ENCODE measurements at regions not wholly inside any gene's neighbourhood (a gene's known extent, or its start where the extent isn't known, plus 50 kb on each side); places are given as distances from the start of the nearest gene placed in this dataset.
"Not testable (repeated sequence)": the region's sequence is repeated elsewhere in the genome, so short reads cannot be mapped to it uniquely, and the experiment has no call there.

DNA sequence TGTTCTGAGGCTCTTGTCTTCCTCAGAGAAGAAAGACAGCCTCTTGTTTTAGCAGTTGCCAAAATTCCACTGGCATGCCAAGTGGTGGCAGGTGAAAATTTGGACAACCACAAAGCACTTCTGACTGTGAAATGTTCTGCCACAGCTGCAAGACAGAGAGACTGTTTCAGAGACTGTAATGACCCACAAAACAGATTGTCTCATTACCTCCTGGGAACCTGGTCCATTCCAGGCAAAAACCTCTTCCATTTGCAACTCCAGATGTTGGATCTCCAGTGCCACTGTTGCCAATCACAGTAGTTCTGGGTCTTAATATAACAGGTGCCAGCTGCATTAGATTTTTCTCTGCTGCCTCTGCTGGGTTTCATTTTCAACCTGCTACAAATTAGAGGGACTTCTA, 911.5 kb downstream of the UQCRFS1 start:
- no peak for DNase-seq

DNA sequence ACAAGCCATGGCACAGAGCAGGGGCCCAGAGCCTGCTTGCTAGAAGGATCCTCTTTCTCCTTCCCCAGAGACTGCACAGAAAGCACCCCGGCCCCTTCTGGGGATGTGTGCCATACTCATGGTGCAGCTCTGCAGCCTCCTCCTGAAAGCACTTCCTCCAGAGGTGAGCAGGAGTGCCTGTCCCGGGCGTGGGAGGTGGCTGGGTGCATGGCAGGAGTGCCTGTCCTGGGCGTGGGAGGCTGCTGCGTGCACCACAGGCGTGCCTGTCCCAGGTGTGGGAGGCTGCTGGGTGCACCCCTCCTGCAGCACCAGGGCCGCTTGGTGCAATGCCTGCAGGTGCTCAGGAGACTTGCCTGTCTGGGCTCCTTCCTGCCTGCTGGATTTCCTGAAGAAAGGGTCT, 913.3 kb downstream of the UQCRFS1 start:
- DNase-seq: no peak

DNA sequence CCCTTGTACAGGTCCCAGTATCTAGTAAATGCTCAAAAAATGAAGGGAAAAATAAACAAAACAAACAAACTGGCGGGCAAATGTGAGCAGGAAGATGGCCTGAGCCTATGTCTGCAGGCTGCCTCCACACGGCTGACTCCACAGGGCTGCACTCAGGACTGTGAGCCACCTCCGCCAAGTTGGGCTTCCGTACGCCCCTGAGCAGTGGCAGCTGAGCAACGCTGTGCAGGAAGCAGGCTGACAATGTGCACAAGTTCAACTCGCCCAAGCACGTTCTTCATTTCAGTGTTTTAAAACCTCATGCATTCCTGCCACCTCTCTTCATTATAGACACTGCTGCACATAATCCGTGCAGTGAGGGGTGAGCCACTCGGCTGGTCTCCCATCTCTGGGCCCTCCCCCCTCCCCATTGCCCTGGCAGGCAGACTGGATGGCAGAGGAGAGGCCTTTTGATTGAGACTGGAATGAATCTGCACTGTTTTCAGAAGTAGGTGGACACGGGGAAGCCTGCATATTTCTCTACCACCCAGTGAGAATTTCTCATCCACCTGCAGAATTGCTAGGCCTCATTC, 915.3 kb downstream of the UQCRFS1 start:
- no peak for DNase-seq

DNA sequence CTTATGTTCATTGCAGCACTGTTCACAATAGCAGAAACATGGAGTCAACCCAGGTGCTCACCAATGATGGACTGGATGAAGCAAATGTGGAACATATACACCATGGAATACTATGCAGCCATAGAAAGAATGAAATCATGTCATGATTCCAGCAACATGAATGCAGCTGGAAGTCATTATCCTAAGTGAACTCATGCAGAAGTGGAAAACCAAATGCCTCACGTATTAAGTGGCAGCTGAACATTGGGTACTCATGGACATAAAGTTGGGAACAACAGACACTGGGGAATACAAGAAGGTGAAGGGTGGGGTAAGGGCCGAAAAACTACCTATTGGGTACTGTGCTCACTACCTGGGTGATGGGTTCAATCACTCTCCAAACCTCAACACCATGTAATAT, 915.9 kb downstream of the UQCRFS1 start:
- no peak for DNase-seq

DNA sequence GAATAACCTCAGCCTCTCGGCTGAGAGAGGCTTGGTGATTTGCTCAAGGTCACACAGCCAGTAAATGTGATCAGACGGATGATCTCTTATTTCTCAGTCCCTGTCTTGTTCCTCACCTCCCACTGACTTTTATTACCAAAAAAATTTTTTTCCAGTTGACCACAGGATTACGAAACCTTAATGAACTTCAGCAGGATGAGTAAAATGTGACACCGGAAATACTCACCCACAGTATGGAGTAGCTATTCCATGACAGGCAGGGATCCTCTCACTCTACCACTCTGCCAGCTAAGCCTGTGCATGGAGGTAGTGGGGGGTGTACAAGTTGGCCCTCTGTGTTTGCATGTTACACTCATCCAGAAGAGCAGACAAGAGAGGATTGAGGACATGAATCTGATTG, 916.4 kb downstream of the UQCRFS1 start:
- no peak for DNase-seq

DNA sequence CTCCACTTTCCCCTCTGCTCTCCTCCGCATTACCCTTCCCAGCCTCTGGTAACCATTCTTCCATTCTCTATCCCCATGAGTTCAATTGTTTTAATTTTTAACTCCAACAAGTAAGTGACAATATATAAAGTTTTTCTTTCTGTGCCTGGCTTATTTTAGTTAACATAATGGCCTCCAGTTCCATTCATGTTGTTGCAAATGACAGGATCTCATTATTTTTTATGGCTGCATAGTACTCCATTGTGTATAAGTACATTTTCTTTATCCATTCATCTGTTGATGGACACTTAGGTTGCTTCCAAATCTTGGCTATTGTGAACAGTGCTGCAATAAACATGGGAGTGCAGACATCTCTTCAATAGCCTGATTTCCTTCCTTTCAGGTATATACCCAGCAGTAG, 918.0 kb downstream of the UQCRFS1 start:
- DNase-seq: not testable (repeated sequence)

DNA sequence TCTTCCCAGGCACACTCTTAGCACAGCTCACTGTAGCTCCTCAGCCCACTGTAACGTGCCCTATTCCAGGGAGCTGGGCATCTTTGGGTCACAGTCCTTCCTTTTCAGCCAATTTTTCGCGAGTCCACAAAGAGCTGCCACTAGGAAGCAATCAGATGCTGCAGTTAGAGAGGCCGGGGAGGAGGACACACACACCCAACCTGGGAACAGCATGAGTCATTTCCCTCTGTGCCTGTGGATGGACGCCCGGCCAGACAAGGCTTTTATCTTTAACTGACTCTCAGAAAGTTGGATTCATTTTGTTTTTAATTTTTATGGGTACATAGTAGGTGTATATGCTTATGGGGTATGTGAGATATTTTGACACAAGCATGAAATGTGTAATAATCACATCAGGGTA, 918.6 kb downstream of the UQCRFS1 start:
- no peak for DNase-seq

DNA sequence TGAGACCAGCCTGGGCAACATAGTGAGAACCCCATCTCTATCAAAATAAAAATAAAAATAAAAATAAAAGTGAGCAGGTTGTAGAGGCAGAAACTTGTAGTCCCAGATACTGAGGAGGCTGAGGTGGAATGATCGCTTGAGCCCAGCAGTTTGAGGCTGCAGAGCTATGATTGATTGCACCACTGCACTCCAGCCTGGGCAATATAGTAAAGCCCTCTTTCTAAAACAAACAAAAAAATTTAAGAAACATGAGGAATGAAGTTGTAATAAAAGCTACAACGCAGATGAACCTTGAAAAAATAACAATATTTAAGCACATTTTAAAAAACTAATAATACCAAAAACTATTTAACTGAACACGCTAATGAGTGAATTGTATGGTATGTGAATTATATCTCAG, 919.3 kb downstream of the UQCRFS1 start:
- no peak for DNase-seq

DNA sequence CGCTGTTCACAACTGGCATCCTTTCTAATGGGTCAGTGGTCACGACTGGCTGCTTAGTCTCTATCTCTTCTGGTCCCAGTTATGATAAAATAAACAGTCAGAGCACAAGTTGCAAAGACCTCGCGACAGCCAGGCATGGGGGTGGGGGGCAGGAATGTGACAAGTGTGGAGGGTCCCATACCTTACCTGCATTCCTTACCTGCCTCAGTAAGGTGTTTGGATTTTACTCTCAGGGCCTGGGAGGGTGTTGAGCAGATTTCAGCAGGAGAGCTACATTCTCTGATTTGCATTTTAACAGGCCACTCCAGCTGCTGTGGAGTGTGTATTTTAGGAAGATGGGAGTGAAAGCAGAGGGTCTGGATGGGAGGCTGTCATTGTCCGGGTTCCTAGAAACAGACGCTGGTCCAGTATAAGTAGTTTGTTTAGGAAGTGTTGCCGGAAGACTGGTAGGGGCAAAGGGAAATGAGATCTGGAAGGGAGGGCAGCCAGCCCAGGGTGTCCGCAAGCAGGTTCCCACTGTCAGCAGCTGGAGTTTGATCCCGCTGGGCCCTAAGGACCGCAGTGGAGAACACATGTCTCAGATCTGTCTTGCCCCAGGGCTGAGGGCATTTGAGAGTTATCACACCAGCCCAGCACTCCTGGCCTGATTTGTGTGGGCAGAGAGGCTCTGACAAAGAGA, 920.0 kb downstream of the UQCRFS1 start:
- DNase-seq: no peak

DNA sequence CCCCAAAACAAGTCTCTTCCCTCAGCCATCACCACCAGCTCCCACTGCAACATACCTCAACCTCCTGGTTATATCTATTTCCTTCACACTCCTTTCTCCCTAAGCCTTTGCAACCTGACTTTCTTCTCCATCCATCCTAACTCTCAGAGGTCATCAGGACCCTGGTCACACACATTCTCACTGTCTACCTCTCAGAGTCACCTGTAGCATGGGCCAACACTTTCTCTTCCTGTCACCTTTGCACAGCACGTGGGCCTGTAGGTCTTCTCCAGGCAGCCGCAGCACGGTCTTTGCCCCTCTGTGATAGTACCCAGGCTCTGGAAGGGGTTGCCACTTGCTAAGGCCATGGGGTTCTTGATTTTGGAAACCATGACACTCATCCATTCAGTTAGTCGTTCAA, 921.1 kb downstream of the UQCRFS1 start:
- no peak for DNase-seq

DNA sequence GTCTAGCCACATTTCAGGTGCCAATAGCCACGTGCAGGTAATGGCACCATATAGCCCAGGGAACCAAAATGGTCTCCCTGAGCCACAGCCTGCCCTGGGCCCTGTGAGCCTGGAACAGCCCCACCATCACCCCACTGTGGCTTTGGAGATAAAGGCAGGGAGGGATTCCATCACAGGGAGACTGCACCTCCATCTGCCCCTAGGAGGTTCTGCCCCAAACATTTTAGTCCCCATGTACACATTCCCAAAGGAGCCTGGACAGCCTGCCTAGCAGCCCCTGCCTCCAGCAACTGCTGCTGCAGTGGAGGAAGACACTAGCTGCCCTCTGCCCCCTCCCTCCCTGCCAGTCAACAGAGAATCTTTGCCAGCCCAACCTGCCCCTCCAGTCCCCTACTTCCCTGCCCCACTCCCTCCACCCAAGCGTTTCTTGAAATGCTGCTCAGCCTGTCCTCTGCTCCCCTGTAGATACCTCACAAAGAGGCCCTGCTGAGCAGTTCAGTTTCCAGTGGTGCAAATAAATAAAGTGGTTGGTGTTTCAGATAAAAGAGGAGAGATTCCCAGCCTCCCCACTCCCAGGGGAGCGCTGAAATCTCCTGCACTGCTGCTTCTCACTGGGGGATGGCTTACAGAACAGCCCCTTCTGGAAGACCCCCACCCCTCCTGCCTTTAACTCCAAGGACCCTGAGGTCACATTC, 921.8 kb downstream of the UQCRFS1 start:
- DNase-seq: no peak

DNA sequence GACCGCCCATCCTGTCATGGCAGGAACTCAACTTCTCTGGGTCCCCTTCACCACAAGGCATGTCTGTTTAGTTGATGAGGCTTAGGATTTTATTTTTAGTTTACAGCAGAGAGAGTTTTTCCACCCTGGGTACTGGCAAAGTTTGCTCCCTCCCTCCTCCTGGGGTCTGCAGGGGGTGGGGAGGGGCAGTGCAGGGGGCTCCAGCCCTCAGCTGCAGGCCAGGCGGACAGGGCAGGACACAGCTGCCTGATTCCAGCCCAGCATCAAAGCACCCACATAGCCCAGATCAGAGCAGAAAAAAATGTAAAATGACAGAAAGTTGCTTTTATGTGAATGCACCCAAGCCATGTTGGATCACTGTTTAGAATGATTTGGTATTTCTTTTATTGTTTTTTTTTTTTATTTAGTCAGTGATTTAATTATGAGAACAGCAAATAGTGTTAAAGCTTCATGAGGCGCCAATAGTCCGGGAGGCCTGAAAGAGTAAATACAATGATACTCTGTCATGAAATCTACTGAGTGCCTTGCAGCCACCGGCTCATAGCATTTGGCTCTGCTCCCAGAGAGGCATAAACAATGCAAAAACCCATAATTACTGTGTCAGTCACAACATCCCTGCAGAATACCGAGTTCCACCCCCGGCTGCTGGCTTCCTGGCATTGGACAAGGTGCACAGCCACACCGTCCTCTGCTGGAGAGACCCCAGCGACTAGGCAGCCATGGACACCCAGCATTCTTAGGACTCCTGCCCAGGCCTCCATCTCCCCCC, 923.5 kb downstream of the UQCRFS1 start:
- DNase-seq: no peak

DNA sequence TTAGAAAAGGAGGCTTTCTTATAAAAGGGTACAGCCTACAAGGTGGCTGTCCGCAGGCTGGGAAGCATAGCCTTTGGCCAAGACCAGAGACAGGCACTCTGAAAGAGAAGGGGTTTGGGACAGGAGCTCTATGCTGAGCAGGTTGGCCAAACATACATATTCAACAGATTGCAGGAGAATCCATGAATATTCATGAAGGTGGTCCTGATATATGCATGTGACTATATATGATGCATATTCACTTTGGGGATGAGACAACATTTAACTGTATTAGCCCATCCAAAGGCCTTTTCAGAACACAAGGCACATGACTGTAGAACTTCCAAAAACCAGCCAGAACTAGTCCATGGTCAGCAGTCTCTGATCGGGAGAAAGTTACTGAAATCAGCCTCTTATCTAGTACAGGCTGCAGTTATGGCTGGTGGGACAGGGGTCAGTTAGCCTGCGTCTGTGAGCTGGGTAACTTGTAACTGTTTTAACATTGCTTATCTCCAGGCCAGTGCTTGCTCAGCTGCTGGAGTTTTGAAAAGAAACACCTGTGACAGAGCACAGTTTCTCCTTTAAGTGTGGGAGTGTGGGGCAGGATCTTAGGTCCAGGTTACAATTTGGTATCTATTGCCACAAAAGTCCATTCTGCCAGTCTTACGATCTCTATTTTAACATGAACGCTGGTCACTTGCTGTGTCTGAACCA, 924.2 kb downstream of the UQCRFS1 start:
- no peak for DNase-seq

DNA sequence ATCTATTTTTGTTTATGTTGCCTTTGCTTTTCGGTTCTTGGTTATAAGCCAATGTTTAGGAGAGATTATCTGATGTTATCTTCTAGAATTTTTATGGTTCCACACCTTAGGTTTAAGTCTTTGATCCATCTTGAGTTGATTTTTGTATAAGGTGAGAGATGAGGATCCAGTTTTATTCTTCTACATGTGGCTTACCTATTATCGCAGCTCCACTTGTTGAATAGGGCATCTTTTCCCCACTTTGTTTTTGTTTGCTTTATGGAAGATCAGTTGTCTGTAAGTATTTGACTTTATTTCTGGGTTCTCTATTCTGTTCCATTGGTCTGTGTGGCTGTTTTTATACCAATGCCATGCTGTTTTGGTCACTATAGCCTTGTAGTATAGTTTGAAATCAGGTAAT, 927.0 kb downstream of the UQCRFS1 start:
- DNase-seq: no peak

DNA sequence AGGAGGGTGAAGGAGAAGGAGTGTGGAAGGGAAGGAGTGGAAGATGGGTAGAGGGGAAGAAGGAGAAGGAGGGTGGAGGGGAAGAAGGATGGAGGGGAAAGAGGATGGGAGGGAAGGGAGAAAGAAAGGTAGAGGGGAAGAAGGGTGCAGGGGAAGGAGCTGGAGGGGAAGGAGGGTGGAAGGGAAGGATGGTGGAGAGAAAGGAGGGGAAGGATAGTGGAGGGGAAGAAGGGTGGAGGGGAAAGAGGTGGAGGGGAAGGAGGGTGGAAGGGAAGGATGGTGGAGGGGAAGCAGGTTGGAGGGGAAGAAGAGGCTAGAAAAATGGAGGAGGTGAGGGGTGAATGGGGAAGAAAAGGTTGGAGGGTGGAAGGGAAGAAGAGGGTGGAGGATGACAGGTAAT, 927.9 kb downstream of the UQCRFS1 start:
- no peak for DNase-seq

DNA sequence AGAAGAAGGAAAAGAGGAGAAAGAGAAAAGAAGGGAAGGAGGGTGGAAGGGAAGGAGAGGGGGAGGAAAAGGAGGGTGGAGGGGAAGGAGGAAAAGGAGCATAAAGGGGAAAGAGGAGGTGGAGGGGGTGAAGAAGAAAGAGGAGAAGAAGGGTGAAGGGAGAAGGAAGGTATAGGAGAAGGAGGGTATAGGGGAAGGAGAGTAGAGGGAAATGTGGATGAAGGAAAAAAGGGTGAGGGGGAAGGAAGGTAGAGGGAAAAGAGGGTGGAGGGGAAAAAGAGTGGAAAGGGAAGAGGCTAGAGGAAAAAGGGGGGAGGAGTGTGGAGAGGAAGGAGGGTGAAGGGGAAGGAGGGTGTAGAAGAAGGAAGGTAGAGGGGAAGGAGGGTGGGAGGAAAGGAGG, 928.6 kb downstream of the UQCRFS1 start:
- no peak for DNase-seq

DNA sequence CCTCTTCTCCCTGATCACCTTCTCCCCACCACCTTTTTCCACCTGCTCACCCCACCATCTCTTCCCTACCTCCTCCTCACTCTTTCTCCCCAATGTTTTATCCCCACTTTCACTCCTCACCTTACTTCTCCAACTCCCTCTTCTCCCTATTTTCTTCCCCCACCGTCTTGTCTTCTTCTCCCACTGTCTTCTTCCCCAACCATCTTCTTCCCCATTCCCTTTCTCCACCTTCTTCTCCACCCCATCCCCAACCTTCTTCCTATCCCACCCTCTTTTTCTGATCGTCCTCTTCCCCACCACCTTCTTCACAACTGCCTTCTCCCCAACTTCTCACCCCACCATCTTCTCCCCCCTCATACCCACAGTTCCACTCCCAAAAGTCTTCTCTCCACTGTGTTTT, 929.4 kb downstream of the UQCRFS1 start:
- no peak for DNase-seq

DNA sequence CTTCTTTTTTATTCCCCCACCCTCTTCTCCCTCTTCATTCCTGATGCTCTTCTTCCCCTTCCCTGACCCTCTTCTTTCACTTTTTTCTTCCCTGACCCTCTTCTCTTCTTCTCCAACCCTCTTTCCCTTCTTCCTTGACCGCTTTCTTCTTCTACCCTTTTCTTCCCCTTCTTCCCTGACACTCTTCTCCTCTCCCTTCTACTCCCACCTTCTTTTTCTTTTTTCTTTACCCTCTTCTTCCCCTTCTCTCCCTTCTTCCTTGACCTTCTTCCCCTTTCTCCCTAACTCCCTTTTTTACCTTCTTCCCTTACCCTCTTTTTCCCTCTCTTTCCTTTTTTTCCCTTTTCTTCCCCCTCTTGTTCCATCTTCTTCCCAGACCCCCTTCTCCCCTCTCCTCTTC, 931.3 kb downstream of the UQCRFS1 start:
- DNase-seq: no peak

DNA sequence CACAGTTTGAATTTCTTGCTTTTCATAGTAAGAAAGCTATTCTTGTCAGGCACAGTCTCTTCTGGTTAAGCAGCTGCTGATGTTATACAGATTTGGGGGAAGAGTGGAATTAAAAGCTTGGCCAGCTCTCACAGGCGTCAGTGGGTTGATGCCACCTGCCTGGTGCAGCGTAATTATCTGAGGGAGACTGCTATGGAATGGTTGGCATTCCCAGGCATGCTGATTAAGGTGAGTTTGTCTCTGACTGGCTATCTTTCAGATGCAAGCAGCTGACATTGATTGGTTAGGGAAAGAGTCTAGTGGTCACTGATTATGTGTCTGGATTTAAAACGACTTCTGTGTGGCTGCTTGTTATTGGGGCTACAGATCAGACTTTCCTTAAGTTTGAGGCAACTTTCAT, 948.4 kb downstream of the UQCRFS1 start:
- DNase-seq: no peak

DNA sequence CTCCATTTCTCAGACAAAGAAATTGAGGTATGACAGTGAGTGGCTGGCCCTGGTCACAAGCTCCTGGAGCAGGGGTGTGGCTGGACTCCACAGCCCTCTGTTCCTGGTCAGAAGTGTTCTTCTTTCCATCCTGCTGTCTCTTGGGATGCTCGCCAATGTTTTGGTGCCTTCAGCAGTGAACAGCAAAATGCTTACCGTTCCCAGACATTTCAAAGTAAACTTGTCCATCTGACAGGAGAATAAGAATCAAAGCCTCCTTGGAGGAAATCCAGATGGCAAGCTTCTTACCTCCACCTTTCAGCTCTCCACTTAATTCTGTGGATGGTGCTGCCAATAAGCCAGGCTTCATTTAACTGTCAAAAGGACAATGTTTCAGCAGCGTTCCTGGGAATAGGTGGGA, 954.1 kb downstream of the UQCRFS1 start:
- DNase-seq: no peak

DNA sequence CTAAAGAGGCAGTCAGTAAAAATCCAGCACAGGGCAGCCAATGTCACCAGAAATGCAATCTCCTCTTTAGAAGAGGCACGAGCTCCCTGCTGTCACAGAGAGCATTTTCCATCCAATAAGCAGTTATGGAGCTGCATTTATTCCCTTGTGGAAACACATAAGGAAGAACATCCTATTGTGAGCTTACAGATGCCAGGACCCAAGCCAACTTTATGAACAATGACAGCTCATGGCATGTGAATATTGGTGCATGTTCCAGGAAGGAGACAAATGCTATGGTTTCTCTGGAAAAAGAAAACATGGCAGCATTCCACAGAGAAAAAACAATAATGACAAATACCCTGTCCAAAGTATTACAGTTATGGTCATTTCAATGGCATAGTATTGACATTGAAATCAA, 955.6 kb downstream of the UQCRFS1 start:
- no peak for DNase-seq

DNA sequence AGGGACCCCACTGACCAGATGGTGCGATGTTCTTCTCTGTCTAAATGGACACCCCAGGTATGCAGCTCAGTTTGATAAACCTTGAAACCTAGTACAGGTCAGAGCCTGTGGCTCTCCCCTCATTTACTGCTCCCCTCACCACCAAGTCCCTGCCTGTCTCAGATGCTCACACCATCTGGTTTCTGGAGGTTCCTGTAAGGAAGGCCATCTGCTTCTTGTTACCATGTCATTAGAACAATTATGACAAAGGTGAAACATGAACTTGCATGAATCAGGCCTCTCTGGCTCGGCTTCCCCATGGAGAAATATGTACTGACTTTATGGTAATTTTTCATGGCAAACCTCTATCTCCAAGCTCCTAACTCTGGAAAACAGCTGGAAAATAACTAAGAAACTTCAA, 965.7 kb downstream of the UQCRFS1 start:
- no peak for DNase-seq

DNA sequence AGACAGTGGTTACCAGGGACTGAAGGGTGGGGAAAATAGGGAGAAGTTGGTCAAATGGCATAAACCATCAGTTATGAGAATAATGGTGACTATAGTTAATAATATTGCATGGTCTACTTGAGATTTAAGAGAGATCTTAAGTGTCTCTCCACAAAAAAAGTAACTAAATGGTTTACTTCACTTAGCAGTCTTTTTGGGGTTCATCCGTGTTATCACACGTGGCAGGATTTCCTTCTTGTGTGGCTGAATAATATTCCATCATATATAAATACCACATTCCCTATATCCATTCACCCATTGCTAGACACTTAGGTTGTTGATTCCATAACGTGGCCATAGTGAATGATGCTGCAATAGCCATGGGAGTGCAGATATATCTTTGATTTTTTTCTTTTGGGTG, 967.0 kb downstream of the UQCRFS1 start:
- DNase-seq: no peak
